SJCRH30 (cell line): ENCODE measurements at regions not wholly inside any gene's neighbourhood (a gene's known extent, or its start where the extent isn't known, plus 50 kb on each side); places are given as distances from the start of the nearest gene placed in this dataset.
"Not testable (repeated sequence)": the region's sequence is repeated elsewhere in the genome, so short reads cannot be mapped to it uniquely, and the experiment has no call there.

ENCODE experiments used
- DNase-seq, 2 experiments: peaks; one replicate each; pipeline ENCODE4 v3.0.0-alpha.2; 2015 to 2020
- H3K27ac ChIP-seq: fragments of 250-450 bp; sonication (Bioruptor Pico); 2 replicates; pipeline ENCODE4 v1.5.1; 2020; ENCODE audit warnings: mild to moderate bottlenecking, moderate library complexity
- H3K27me3 ChIP-seq: fragments of 250-450 bp; sonication (Bioruptor Pico); 2 replicates; pipeline ENCODE4 v1.5.1; 2020; ENCODE audit warnings: mild to moderate bottlenecking, moderate library complexity
- H3K36me3 ChIP-seq: fragments of 250-450 bp; sonication (Bioruptor Pico); 2 replicates; pipeline ENCODE4 v1.5.1; 2020; ENCODE audit warnings: mild to moderate bottlenecking, moderate library complexity
- H3K4me1 ChIP-seq: fragments of 250-450 bp; sonication (Bioruptor Pico); 2 replicates; pipeline ENCODE4 v1.5.1; 2020; ENCODE audit warnings: mild to moderate bottlenecking, moderate library complexity
- H3K4me3 ChIP-seq: fragments of 250-450 bp; sonication (Bioruptor Pico); 2 replicates; pipeline ENCODE4 v1.5.1; 2020; ENCODE audit warnings: mild to moderate bottlenecking, moderate library complexity
- H3K9me3 ChIP-seq: fragments of 250-450 bp; sonication (Bioruptor Pico); replicated peaks from 2 replicates; pipeline ENCODE4 v1.5.1; 2020; ENCODE audit warnings: mild to moderate bottlenecking, moderate library complexity

GRCh38 chr1:164064501-164064900, 494.5 kb upstream of the PBX1 start:
- H3K4me3 ChIP-seq, result no peak overlapping the region
- H3K4me1 ChIP-seq, result peaks cover 5% of the 10 kb centered on the region; the same call in 1 of the 2 replicates
- no peaks in the 10 kb centered on the region for H3K36me3 ChIP-seq
- no peaks in the 10 kb centered on the region; the same call in 1 of the 2 replicates for H3K9me3 ChIP-seq
- no peaks in the 10 kb centered on the region for H3K27me3 ChIP-seq
- peak in 1 of 2 experiments; percentile 11 for DNase-seq
- H3K27ac ChIP-seq, result no peak overlapping the region

GRCh38 chr1:164071288-164071687, 487.7 kb upstream of the PBX1 start:
- no peak overlapping the region for H3K4me3 ChIP-seq
- no peak overlapping the region for H3K27ac ChIP-seq
- H3K36me3 ChIP-seq, result no peaks in the 10 kb centered on the region
- no peak for DNase-seq
- no peaks in the 10 kb centered on the region for H3K4me1 ChIP-seq
- H3K27me3 ChIP-seq, result no peaks in the 10 kb centered on the region
- no peaks in the 10 kb centered on the region; the same call in 1 of the 2 replicates for H3K9me3 ChIP-seq

DNA sequence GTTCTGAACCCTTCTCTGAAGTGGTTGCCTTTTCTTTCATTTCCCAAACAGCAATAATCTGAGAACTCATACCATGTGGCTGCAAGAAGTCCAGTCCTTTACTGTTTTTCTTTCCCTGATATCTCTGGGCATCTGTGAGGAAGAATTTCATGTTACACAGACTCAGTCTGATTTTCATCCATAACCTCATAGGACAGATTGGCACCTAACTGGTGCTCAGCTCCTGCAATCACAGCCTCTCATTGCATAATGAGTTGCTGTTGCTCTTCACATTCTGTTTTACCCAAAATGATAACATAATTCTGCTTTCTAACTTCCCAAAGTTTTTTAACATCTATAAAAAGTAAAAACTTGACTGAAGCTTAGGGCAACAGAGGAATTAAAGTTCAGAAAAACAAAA, 472.2 kb upstream of the PBX1 start:
- no peak for DNase-seq
- Histone ChIP-seq H3K36me3 (no peaks in the 10 kb centered on the region), H3K27me3 (no peaks in the 10 kb centered on the region), H3K4me1 (no peaks in the 10 kb centered on the region), H3K4me3 (no peak overlapping the region), H3K27ac (no peak overlapping the region), H3K9me3 (no peaks in the 10 kb centered on the region)

- no peaks in the 10 kb centered on the region for H3K36me3 ChIP-seq
- no peaks in the 10 kb centered on the region for H3K9me3 ChIP-seq
- no peaks in the 10 kb centered on the region for H3K27me3 ChIP-seq
- DNase-seq, result no peak
- H3K4me3 ChIP-seq, result no peak overlapping the region
- H3K27ac ChIP-seq, result no peak overlapping the region
- H3K4me1 ChIP-seq, result no peaks in the 10 kb centered on the region
Measured at GRCh38 chr1:164087906-164088453, 471.0 kb upstream of the PBX1 start.

DNA sequence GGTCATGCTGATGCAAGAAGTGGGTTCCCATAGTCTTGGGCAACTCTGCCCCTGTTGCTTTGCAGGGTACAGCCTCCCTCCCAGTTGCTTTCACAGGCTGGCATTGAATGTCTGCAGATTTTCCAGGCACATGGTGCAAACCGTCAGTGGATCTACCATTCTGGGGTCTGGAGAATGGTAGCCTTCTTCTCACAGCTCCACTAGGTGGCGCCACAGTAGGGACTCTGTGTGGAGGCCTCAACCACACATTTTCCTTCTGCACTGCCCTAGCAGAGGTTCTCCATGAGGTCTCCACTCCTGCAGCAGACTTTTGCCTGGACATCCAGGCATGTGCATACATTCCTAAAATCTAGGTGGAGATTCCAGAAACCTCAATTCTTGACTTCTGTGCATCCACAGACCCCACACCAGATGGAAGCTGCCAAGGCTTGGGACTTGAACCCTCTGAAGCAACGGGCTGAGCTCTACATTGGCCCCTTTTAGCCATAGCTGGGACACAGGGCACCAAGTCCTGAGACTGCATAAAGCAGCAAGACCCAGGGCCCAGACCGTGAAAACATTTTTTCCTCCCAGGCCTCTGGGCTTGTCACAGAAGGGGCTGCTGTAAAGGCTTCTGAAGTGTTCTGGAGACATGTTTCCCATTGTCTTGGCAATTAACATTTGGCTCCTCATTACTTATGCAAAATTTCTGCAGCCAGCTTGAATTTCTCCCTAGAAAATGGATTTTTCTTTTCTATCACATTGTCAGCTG, 466.2 kb upstream of the PBX1 start:
- Histone ChIP-seq H3K27ac (no peak overlapping the region), H3K4me3 (no peak overlapping the region), H3K27me3 (no peaks in the 10 kb centered on the region), H3K4me1 (no peaks in the 10 kb centered on the region), H3K9me3 (no peaks in the 10 kb centered on the region), H3K36me3 (no peaks in the 10 kb centered on the region)
- DNase-seq, result peak; percentile 21 to 45

- no peaks in the 10 kb centered on the region for H3K9me3 ChIP-seq
- H3K27me3 ChIP-seq, result no peaks in the 10 kb centered on the region
- H3K27ac ChIP-seq, result no peak overlapping the region
- H3K36me3 ChIP-seq, result no peaks in the 10 kb centered on the region
- no peaks in the 10 kb centered on the region for H3K4me1 ChIP-seq
- H3K4me3 ChIP-seq, result no peak overlapping the region
- no peak for DNase-seq
Measured at GRCh38 chr1:164093543-164093942, 465.4 kb upstream of the PBX1 start.

DNA sequence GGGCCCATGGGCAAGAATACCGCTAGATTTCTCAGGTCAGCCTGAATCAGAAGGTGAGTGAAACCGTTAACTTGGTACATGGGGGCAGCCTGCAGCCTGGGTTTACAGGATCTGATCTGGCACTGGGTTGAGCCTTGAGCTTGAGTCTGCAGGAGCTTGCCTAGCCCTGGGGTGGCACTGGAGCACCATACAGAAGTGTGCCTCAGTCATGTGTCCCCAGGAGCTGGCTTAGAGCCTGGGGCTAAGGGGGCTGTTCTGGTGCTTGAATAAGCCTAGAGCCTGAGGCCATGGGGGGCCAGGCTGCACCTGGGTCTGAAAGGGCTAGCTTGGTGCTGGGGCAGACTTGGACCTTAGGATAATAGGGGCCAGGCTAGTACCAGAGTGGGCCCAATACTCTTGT, 457.2 kb upstream of the PBX1 start:
- no peak for DNase-seq
- no peak overlapping the region for H3K27ac ChIP-seq
- no peaks in the 10 kb centered on the region for H3K9me3 ChIP-seq
- H3K4me3 ChIP-seq, result no peak overlapping the region
- H3K27me3 ChIP-seq, result no peaks in the 10 kb centered on the region
- H3K36me3 ChIP-seq, result no peaks in the 10 kb centered on the region
- H3K4me1 ChIP-seq, result no peaks in the 10 kb centered on the region

DNA sequence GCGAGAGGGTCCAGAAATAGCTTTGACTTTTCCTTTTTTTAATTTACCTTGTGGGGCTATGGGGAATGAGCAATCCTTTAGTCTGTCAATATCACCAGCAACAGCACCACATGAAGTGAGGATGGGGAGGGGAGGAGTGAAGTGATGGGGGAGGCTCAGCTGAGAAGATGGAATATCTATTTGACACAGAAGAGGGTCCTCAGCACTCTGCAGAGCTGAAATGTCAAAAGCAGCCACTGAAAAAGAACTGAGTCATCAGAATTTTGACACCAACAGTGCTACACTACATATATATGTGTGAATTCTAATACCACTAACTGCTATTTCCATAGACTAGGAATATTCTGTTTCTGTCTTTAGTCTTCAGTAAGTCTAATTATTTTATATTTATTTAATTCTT, 427.0 kb upstream of the PBX1 start:
- Histone ChIP-seq H3K27ac (no peak overlapping the region), H3K4me3 (no peak overlapping the region), H3K36me3 (no peaks in the 10 kb centered on the region), H3K27me3 (no peaks in the 10 kb centered on the region), H3K9me3 (no peaks in the 10 kb centered on the region), H3K4me1 (no peaks in the 10 kb centered on the region)
- DNase-seq, result no peak

- no peak overlapping the region for H3K4me3 ChIP-seq
- H3K27ac ChIP-seq, result no peak overlapping the region
- H3K36me3 ChIP-seq, result no peaks in the 10 kb centered on the region
- no peaks in the 10 kb centered on the region for H3K4me1 ChIP-seq
- DNase-seq, result no peak
- H3K9me3 ChIP-seq, result no peaks in the 10 kb centered on the region
- no peaks in the 10 kb centered on the region for H3K27me3 ChIP-seq
Measured at GRCh38 chr1:164137273-164137925, 421.6 kb upstream of the PBX1 start.

GRCh38 chr1:164141797-164142196, 417.2 kb upstream of the PBX1 start:
- H3K4me3 ChIP-seq, result no peak overlapping the region
- H3K27ac ChIP-seq, result no peak overlapping the region
- no peaks in the 10 kb centered on the region for H3K9me3 ChIP-seq
- no peaks in the 10 kb centered on the region for H3K4me1 ChIP-seq
- DNase-seq, result no peak
- no peaks in the 10 kb centered on the region for H3K36me3 ChIP-seq
- no peaks in the 10 kb centered on the region for H3K27me3 ChIP-seq

DNA sequence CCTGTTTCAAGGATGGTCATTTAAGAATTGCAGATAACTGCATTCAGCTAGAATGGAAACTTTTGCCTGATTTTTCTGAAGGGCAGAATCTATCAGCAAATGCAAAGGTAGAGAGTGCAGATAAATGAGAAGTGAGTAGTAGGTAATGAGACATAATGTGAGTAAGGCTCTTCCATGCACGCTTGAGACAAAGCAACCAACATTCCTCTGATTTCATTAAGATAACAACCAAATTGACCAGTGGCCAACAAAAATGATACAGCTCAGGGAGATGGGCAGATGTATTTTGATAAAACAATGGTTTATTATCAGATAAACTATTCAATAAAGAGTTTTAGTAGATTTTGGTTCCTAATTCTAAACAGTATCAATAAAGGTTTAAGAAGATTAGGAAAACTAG, 404.4 kb upstream of the PBX1 start:
- Histone ChIP-seq H3K36me3 (no peaks in the 10 kb centered on the region), H3K27me3 (no peaks in the 10 kb centered on the region), H3K4me1 (no peaks in the 10 kb centered on the region), H3K4me3 (no peak overlapping the region), H3K9me3 (no peaks in the 10 kb centered on the region), H3K27ac (no peak overlapping the region)
- DNase-seq, result no peak

DNA sequence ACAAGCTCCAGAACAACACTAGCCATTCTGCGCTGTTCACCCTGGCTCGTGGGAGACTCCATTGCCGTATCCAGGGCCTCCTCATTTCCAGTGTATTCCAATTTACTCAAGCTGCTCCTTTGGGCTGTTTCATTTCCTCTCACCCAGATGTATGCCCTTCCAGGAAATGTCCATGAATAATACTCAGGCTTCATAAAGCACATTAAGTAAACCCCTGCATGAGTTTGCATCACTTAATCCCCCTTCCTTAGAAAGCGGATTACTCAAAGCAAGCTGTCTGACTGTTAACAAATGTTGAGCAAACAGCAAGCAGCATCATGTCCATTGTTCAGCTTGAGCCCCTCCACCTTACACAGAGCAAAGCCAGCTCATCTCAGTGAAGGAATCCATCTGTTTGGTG, 403.6 kb upstream of the PBX1 start:
- Histone ChIP-seq H3K36me3 (no peaks in the 10 kb centered on the region), H3K4me3 (no peak overlapping the region), H3K27me3 (no peaks in the 10 kb centered on the region), H3K27ac (no peak overlapping the region), H3K4me1 (no peaks in the 10 kb centered on the region), H3K9me3 (no peaks in the 10 kb centered on the region)
- no peak for DNase-seq

DNA sequence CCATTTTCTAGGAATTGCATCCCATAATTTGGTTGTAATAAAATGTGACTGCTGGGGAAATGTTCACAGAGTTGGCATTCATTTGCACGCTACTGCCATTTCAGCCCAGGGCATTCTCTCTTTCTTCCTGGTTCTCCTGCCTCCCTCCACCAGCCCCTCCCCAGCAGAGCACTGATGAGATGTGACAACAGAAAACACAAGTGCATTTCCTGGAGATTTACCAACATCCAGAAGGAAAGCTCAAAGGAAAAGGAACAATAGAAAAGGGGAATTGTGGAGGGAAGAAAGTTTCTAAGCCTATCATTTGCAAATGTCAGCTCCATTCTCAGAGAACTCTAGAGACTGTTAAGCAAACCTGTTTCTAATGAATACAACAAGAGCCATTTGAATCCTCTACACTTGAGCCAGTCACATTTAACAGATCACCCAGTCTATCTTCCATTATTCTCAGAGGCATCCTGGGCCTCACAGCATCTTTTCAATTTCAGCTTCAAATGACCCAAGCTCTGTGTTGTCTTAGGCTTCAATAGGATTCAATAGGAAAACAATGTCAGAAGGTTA, 395.6 kb upstream of the PBX1 start:
- H3K27me3 ChIP-seq, result no peaks in the 10 kb centered on the region
- no peak for DNase-seq
- H3K4me3 ChIP-seq, result no peak overlapping the region
- H3K9me3 ChIP-seq, result no peaks in the 10 kb centered on the region
- H3K36me3 ChIP-seq, result no peaks in the 10 kb centered on the region
- no peaks in the 10 kb centered on the region for H3K4me1 ChIP-seq
- H3K27ac ChIP-seq, result no peak overlapping the region

GRCh38 chr1:164165466-164165865, 393.5 kb upstream of the PBX1 start:
- DNase-seq, result no peak
- H3K9me3 ChIP-seq, result no peaks in the 10 kb centered on the region
- H3K4me1 ChIP-seq, result no peaks in the 10 kb centered on the region
- H3K4me3 ChIP-seq, result no peak overlapping the region
- no peaks in the 10 kb centered on the region for H3K27me3 ChIP-seq
- no peaks in the 10 kb centered on the region for H3K36me3 ChIP-seq
- no peak overlapping the region for H3K27ac ChIP-seq

- not testable (repeated sequence) for H3K4me1 ChIP-seq
Measured at GRCh38 chr1:164166454-164166853, 392.5 kb upstream of the PBX1 start.

More at GRCh38 chr1:164166454-164166853, 392.5 kb upstream of the PBX1 start:
- H3K36me3 ChIP-seq, H3K9me3 ChIP-seq, H3K27ac ChIP-seq, H3K4me3 ChIP-seq, H3K27me3 ChIP-seq: not testable (repeated sequence)
- DNase-seq, result peak; percentile 37 to 69
